CD8-positive, alpha-beta memory T cell (primary cell): ENCODE measurements at regions not wholly inside any gene's neighbourhood (a gene's known extent, or its start where the extent isn't known, plus 50 kb on each side); places are given as distances from the start of the nearest gene placed in this dataset.
A peak's percentile ranks its signal among the peaks of the same experiment; 100 is the strongest.
"Not testable (repeated sequence)": the region's sequence is repeated elsewhere in the genome, so short reads cannot be mapped to it uniquely, and the experiment has no call there.

Source experiments
- CTCF ChIA-PET: fragments of 350-600 bp; sonication (Branson Sonifier 250); formaldehyde crosslinking; loops from one replicate; lab custom pipeline; 2021; ENCODE audit warnings: antibody characterized with exemption; lab: Charles Lee
- POLR2A ChIA-PET: fragments of 350-600 bp; sonication (Branson Sonifier 250); formaldehyde crosslinking; loops from one replicate; lab custom pipeline; 2021; ENCODE audit warnings: antibody characterized with exemption; lab: Charles Lee
- DNase-seq, 5 donors: peaks; one replicate each; pipeline versions ENCODE4 v3.0.0 to v3.0.0-alpha.2; 2020 to 2022; ENCODE audit warnings: mixed read lengths in 1 of 5
- H3K27ac ChIP-seq: one replicate; pipeline ENCODE4 v1.7.0; 2013; ENCODE audit warnings: low read depth, mild to moderate bottlenecking, low read length, moderate library complexity
- H3K27me3 ChIP-seq: 2 replicates; pipeline ENCODE4 v1.7.0; 2013; ENCODE audit warnings: low read length, mild to moderate bottlenecking; ENCODE audit not compliant: insufficient read depth, poor library complexity, severe bottlenecking
- H3K36me3 ChIP-seq: 2 replicates; pipeline ENCODE4 v1.7.0; 2013; ENCODE audit warnings: mild to moderate bottlenecking, low read length, moderate library complexity; ENCODE audit not compliant: insufficient read depth
- H3K4me1 ChIP-seq: 2 replicates; pipeline ENCODE4 v1.7.0; 2013; ENCODE audit warnings: mild to moderate bottlenecking, low read length, moderate library complexity; ENCODE audit not compliant: insufficient read depth
- H3K4me3 ChIP-seq: 2 replicates; pipeline ENCODE4 v1.7.0; 2013; ENCODE audit warnings: mild to moderate bottlenecking, low read length
- H3K9me3 ChIP-seq: 2 replicates; pipeline ENCODE4 v1.7.0; 2013; ENCODE audit warnings: mild to moderate bottlenecking, low read length
- H3K27ac Mint-ChIP-seq, 8 donors: one replicate each; pipeline ENCODE4 v1.8.0; 2020 to 2021; ENCODE audit warnings: mixed read lengths in 8 of 8, mild to moderate bottlenecking in 6 of 8, inconsistent platforms in 3 of 8, moderate library complexity in 3 of 8
- H3K27me3 Mint-ChIP-seq, 2 donors: one replicate each; pipeline ENCODE4 v1.8.0; 2020 to 2021; ENCODE audit warnings: mixed read lengths in 2 of 2, mild to moderate bottlenecking in 1 of 2, moderate library complexity in 1 of 2
- H3K36me3 Mint-ChIP-seq, 3 donors: one replicate each; pipeline ENCODE4 v1.8.0; 2020 to 2021; ENCODE audit warnings: mixed read lengths in 3 of 3, inconsistent platforms in 1 of 3, mild to moderate bottlenecking in 1 of 3
- H3K4me1 Mint-ChIP-seq, 3 donors: one replicate each; pipeline ENCODE4 v1.8.0; 2020 to 2021; ENCODE audit warnings: mixed read lengths in 3 of 3, inconsistent platforms in 1 of 3, mild to moderate bottlenecking in 1 of 3
- H3K4me3 Mint-ChIP-seq, 7 donors: one replicate each; pipeline ENCODE4 v1.8.0; 2020 to 2021; ENCODE audit warnings: mixed read lengths in 7 of 7, mild to moderate bottlenecking in 6 of 7, moderate library complexity in 4 of 7, inconsistent platforms in 2 of 7
- H3K9me3 Mint-ChIP-seq, 5 donors: one replicate each; pipeline ENCODE4 v1.8.0; 2020 to 2022; ENCODE audit warnings: mixed read lengths in 5 of 5, mild to moderate bottlenecking in 3 of 5, moderate library complexity in 2 of 5, inconsistent platforms in 1 of 5

GRCh38 chr20:53859009-53859408 lies 211.4 kb downstream of the BCAS1 start:
- not testable (repeated sequence) for H3K4me3 ChIP-seq, H3K27ac Mint-ChIP-seq, H3K36me3 ChIP-seq, H3K27me3 Mint-ChIP-seq, H3K9me3 ChIP-seq, H3K27ac ChIP-seq, H3K27me3 ChIP-seq, H3K9me3 Mint-ChIP-seq, H3K36me3 Mint-ChIP-seq, DNase-seq, H3K4me3 Mint-ChIP-seq
- POLR2A ChIA-PET, result interaction anchor here (1.8 kb wide), 1 partner anchor 12 kb away, joined by 4 read pairs; no protein-coding TSS in a partner anchor
- peaks cover 20% of the 10 kb centered on the region for H3K4me1 ChIP-seq
- peaks cover 14 to 40% (median 39%) of the 10 kb centered on the region in 3 donors for H3K4me1 Mint-ChIP-seq
- CTCF ChIA-PET, result interaction anchor here (0.9 to 1.4 kb wide), 4 partner anchors 10 to 198 kb away, joined by 3 to 4 read pairs (median 3); no protein-coding TSS in a partner anchor

DNA sequence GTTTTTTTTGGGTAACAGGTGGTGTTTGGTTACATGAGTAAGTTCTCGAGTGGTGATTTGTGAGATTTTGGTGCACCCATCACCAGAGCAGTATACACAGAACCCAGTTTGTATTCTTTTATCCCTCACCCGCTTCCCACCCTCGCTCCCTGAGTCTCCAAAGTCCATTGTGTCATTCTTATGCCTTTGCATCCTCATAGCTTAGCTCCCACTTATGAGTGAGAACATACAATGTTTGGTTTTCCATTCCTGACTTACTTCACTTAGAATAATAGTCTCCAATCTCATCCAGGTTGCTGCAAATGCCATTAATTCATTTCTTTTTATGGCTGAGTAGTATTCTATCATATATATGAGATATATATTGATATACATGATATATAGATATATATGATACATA lies 211.9 kb downstream of the BCAS1 start:
- H3K9me3 Mint-ChIP-seq, POLR2A ChIA-PET, H3K36me3 Mint-ChIP-seq, H3K27ac ChIP-seq, DNase-seq, H3K36me3 ChIP-seq, H3K27me3 ChIP-seq, H3K9me3 ChIP-seq, H3K27ac Mint-ChIP-seq, H3K4me3 ChIP-seq, H3K27me3 Mint-ChIP-seq, H3K4me3 Mint-ChIP-seq: not testable (repeated sequence)
- peaks cover 20% of the 10 kb centered on the region for H3K4me1 ChIP-seq
- peaks cover 14 to 35% (median 34%) of the 10 kb centered on the region in 3 donors for H3K4me1 Mint-ChIP-seq
- CTCF ChIA-PET, result interaction anchor here (0.9 to 1.3 kb wide), 3 partner anchors 10 to 12 kb away, joined by 3 read pairs; no protein-coding TSS in a partner anchor

DNA sequence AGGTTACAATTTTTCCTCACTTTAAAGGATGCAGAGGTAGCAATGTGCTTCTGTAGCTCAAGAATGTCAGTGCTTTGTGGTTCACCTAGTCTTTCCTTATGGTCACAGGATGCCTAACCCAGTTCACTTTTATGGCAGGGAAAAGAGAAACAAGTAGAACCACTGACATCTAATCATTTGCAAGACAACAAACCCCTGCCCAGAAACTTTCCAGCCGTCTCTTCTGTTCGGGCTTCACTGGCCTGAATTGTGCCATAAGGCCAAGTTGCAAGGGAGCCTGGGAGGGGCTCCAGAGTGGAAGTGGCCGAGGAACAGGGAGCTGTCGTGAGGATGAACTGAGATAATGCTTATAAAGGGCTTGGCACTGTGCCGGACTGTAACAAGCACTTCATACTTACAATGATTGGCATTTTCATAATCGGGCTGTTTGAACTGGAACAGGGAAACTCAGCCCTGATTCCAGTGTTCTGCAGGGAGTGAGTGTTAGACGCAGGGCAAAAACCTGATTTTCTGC lies 212.6 kb downstream of the BCAS1 start:
- ChIA-PET POLR2A (no interaction called here), CTCF (interaction anchor here (1.3 kb wide), 1 partner anchor 11 kb away, joined by 3 read pairs; no protein-coding TSS in a partner anchor)
- peak overlapping the region in 3 of 8 donors; percentile 23 to 65 (median 26) for H3K27ac Mint-ChIP-seq
- peaks cover 14 to 31% (median 31%) of the 10 kb centered on the region in 3 donors for H3K4me1 Mint-ChIP-seq
- no peaks in the 10 kb centered on the region for H3K27me3 Mint-ChIP-seq
- Histone ChIP-seq H3K9me3 (no peaks in the 10 kb centered on the region), H3K27me3 (no peaks in the 10 kb centered on the region), H3K4me1 (peaks cover 20% of the 10 kb centered on the region), H3K36me3 (no peaks in the 10 kb centered on the region), H3K27ac (no peak overlapping the region), H3K4me3 (no peak overlapping the region)
- H3K36me3 Mint-ChIP-seq, result no peaks in the 10 kb centered on the region
- no peaks in the 10 kb centered on the region for H3K9me3 Mint-ChIP-seq
- DNase-seq, result no peak
- H3K4me3 Mint-ChIP-seq, result no peak overlapping the region

DNA sequence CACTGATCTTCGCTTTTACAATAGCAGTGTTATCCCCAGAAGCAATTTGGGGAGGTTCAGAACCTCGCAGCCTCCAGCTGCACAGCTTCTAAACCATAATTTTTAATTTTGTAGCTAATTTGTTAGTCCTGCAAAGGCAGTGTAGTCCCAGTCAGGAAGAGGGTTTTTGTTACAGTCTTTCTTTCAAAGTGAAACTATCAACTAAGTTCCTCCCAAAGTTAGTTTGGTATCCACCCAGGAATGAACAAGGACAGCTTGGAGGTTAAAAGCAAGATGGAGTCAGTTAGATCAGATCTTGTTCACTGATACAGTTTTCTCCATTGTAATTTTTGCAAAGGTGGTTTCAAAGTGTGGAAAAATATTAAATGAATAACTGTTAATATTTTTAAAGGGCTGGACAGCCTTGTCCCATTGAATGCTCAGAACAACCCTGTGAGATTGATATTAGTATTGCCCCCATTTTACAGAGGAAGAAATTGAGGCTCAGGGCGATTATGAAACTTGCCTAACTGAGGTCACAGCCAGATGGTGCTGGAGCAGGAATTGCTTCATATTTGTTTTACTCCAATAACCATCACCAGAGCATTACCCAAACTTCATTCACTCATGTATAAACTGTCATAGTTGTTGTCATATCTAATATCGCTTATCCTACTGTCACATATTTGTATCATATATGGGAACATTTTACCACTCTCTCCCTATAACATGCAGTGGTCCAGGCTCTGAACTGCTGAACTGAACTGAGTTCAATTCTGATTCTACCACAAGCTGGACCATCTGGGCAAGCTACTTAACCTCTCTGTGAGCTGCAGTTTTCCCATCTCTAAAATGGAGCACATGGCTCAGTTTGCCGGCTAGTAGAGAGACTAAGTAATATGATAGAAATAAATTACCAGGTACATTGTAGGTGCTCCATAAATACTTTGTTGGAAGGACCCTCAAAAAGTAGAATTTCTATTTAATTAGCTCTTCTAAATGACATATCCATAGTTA lies 213.8 kb downstream of the BCAS1 start:
- Mint-ChIP-seq H3K27ac (peak overlapping the region in 4 of 8 donors; percentile 10 to 47 (median 42)), H3K4me1 (peaks cover 14 to 30% (median 29%) of the 10 kb centered on the region in 3 donors), H3K36me3 (peaks cover 0 to 1% (median 0%) of the 10 kb centered on the region in 3 donors), H3K4me3 (no peak overlapping the region), H3K27me3 (no peaks in the 10 kb centered on the region), H3K9me3 (no peaks in the 10 kb centered on the region)
- ChIA-PET CTCF (interaction anchor here (1.3 kb wide), 1 partner anchor 10 kb away, joined by 3 read pairs; no protein-coding TSS in a partner anchor), POLR2A (no interaction called here)
- Histone ChIP-seq H3K9me3 (no peaks in the 10 kb centered on the region), H3K27ac (no peak overlapping the region), H3K4me3 (no peak overlapping the region), H3K36me3 (no peaks in the 10 kb centered on the region), H3K27me3 (no peaks in the 10 kb centered on the region), H3K4me1 (peaks cover 20% of the 10 kb centered on the region)
- no peak for DNase-seq

DNA sequence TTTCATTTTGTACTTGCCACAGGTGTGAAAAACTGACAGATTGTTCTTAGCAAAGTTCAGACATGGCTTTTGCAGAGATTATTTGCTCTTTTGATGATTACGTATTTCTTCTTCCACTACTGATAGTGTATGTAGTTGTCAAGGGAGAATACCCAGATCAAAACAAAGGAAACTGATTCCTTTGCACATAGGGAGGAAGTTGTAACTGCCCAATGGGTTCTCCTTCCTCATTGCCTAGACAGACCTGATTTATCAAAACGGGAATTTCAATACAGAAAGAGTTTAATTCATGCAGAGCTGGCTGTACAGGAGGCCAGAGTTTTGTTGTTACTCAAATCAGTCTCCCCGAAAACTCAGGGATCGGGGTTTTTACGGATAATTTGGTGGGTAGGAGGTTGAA lies 214.7 kb downstream of the BCAS1 start:
- H3K27me3 ChIP-seq, result no peaks in the 10 kb centered on the region
- CTCF ChIA-PET, result no interaction called here
- no peaks in the 10 kb centered on the region for H3K27me3 Mint-ChIP-seq
- no peaks in the 10 kb centered on the region for H3K9me3 Mint-ChIP-seq
- H3K36me3 ChIP-seq, result no peaks in the 10 kb centered on the region
- no peak overlapping the region for H3K4me3 Mint-ChIP-seq
- H3K27ac ChIP-seq, result no peak overlapping the region
- H3K4me3 ChIP-seq, result no peak overlapping the region
- no peaks in the 10 kb centered on the region for H3K9me3 ChIP-seq
- H3K4me1 ChIP-seq, result peaks cover 20% of the 10 kb centered on the region
- peak overlapping the region in 6 of 8 donors; percentile 10 to 91 (median 57) for H3K27ac Mint-ChIP-seq
- H3K36me3 Mint-ChIP-seq, result peaks cover 0 to 4% (median 0%) of the 10 kb centered on the region in 3 donors
- no peak for DNase-seq
- H3K4me1 Mint-ChIP-seq, result peaks cover 14 to 30% (median 29%) of the 10 kb centered on the region in 3 donors
- POLR2A ChIA-PET, result no interaction called here

DNA sequence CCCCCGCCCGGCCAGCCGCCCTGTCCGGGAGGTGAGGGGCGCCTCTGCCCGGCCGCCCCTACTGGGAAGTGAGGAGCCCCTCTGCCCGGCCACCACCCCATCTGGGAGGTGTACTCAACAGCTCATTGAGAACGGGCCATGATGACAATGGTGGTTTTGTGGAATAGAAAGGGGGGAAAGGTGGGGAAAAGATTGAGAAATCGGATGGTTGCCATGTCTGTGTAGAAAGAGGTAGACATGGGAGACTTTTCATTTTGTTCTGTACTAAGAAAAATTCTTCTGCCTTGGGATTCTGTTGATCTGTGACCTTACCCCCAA lies 215.8 kb downstream of the BCAS1 start:
- H3K4me3 Mint-ChIP-seq, H3K36me3 Mint-ChIP-seq, H3K9me3 ChIP-seq, DNase-seq, H3K27ac ChIP-seq, CTCF ChIA-PET, H3K27me3 ChIP-seq, H3K27me3 Mint-ChIP-seq, H3K9me3 Mint-ChIP-seq, POLR2A ChIA-PET, H3K36me3 ChIP-seq, H3K27ac Mint-ChIP-seq, H3K4me3 ChIP-seq: not testable (repeated sequence)
- H3K4me1 Mint-ChIP-seq, result peaks cover 14 to 33% (median 29%) of the 10 kb centered on the region in 3 donors
- H3K4me1 ChIP-seq, result peaks cover 20% of the 10 kb centered on the region

DNA sequence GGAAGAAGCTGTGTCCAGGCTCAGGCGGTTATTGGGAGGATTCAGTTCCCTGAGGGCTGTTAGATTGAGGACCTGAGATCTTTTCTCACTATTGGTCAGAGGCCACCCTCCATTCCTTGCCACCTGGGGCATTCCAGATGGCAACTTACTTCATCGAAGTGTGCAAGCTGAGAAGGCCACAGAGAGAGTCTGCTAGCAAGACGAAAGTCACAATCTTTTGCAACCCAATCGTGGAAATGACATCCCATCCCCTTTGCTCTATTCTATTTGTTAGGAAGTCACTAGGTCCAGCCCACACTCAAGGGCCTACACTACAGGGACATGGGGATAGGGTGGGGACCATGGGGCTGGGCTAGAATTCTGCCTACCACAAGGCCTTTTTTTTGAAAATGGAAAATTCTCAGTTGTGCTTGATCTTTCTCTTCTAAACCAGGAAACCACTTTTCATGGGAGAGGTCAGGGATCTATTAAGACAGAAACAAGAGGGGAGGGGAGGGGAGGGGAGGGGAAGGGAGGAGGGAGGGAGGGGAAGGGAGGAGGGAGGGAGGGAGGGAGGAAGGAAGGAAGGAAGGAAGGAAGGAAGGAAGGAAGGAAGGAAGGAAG lies 217.2 kb downstream of the BCAS1 start:
- no peaks in the 10 kb centered on the region for H3K36me3 ChIP-seq
- Mint-ChIP-seq H3K36me3 (peaks cover 0 to 8% (median 0%) of the 10 kb centered on the region in 3 donors), H3K27ac (peak overlapping the region in 2 of 8 donors; percentile 23 to 32), H3K27me3 (no peaks in the 10 kb centered on the region), H3K4me3 (no peak overlapping the region), H3K9me3 (no peaks in the 10 kb centered on the region), H3K4me1 (peaks cover 20 to 40% (median 36%) of the 10 kb centered on the region in 3 donors)
- no peaks in the 10 kb centered on the region for H3K9me3 ChIP-seq
- H3K27me3 ChIP-seq, result no peaks in the 10 kb centered on the region
- no peak overlapping the region for H3K4me3 ChIP-seq
- CTCF ChIA-PET, result no interaction called here
- POLR2A ChIA-PET, result no interaction called here
- no peak for DNase-seq
- no peak overlapping the region for H3K27ac ChIP-seq
- H3K4me1 ChIP-seq, result peaks cover 23% of the 10 kb centered on the region

DNA sequence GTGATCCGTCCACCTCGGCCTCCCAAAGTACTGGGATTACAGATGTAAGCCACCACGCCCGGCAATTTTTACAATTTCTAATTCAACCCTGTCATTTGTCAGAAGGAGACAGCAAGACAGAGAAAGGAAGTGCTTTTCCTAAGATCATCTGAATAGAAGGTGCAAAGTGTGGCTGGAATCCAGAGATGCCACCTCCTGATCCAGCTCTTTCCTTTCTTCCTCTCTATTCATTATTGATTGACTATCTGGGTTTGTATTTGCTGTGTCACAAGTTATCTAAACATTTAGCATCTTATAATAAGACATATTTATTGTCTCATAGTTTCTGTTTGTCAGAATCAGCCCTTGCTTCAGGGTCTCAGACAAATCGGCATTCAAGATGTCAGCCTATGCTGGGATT lies 217.7 kb downstream of the BCAS1 start:
- Histone ChIP-seq H3K27me3 (no peaks in the 10 kb centered on the region), H3K4me3 (no peak overlapping the region), H3K36me3 (no peaks in the 10 kb centered on the region), H3K27ac (no peak overlapping the region), H3K9me3 (no peaks in the 10 kb centered on the region), H3K4me1 (peaks cover 24% of the 10 kb centered on the region)
- Mint-ChIP-seq H3K36me3 (peaks cover 0 to 9% (median 0%) of the 10 kb centered on the region in 3 donors), H3K27me3 (no peaks in the 10 kb centered on the region), H3K9me3 (no peaks in the 10 kb centered on the region), H3K4me1 (peaks cover 21 to 40% (median 36%) of the 10 kb centered on the region in 3 donors), H3K4me3 (no peak overlapping the region), H3K27ac (peak overlapping the region in 3 of 8 donors; percentile 32 to 66 (median 63))
- ChIA-PET CTCF (no interaction called here), POLR2A (no interaction called here)
- DNase-seq, result no peak
